Loucy (cell line): ENCODE measurements at regions not wholly inside any gene's neighbourhood (a gene's known extent, or its start where the extent isn't known, plus 50 kb on each side); places are given as distances from the start of the nearest gene placed in this dataset.

ENCODE experiments used
- H2AFZ ChIP-seq: fragments of 200-600 bp; sonication (generic); 2 replicates; pipeline ENCODE4 v1.6.0; 2016; ENCODE audit warnings: antibody characterized with exemption, mild to moderate bottlenecking, low read length, moderate library complexity
- H3F3A ChIP-seq: fragments of 200-600 bp; 2 replicates; pipeline ENCODE4 v1.6.0; 2016; ENCODE audit warnings: antibody characterized with exemption, low read depth, mild to moderate bottlenecking
- H3K27me3 ChIP-seq: fragments of 200-600 bp; sonication (generic); 2 replicates; pipeline ENCODE4 v1.6.1; 2014; ENCODE audit warnings: low read length, mild to moderate bottlenecking; ENCODE audit not compliant: insufficient read depth, poor library complexity, severe bottlenecking
- H3K36me3 ChIP-seq: fragments of 200-600 bp; sonication (generic); 2 replicates; pipeline ENCODE4 v1.6.1; 2016; ENCODE audit warnings: low read length; ENCODE audit not compliant: insufficient read depth
- H3K4me1 ChIP-seq: fragments of 200-600 bp; sonication (generic); 2 replicates; pipeline ENCODE4 v1.5.1; 2014; ENCODE audit warnings: low read length, mild to moderate bottlenecking; ENCODE audit not compliant: insufficient read depth, poor library complexity, severe bottlenecking
- H3K4me2 ChIP-seq: fragments of 200-600 bp; sonication (generic); 2 replicates; pipeline ENCODE4 v1.6.0; 2014; ENCODE audit warnings: antibody characterized with exemption, low read length, low read depth, mild to moderate bottlenecking; ENCODE audit not compliant: poor library complexity, severe bottlenecking
- H3K4me3 ChIP-seq: fragments of 200-600 bp; sonication (generic); 2 replicates; pipeline ENCODE4 v1.5.1; 2014; ENCODE audit warnings: low read length, mild to moderate bottlenecking, mixed read lengths; ENCODE audit not compliant: poor library complexity, severe bottlenecking
- H3K79me2 ChIP-seq: fragments of 200-600 bp; sonication (generic); 2 replicates; pipeline ENCODE4 v1.6.1; 2014; ENCODE audit warnings: low read length; ENCODE audit not compliant: insufficient read depth
- H3K9ac ChIP-seq: fragments of 200-600 bp; sonication (generic); 2 replicates; pipeline ENCODE4 v1.6.0; 2014; ENCODE audit warnings: mild to moderate bottlenecking, low read depth, low read length, moderate library complexity; ENCODE audit not compliant: poor library complexity, severe bottlenecking
- H3K9me2 ChIP-seq: fragments of 200-600 bp; sonication (generic); replicated peaks from 2 replicates; pipeline ENCODE4 v1.6.1; 2016; ENCODE audit warnings: low read depth, low read length, mixed read lengths
- H3K9me3 ChIP-seq: fragments of 200-600 bp; sonication (generic); 2 replicates; pipeline ENCODE4 v1.6.1; 2014; ENCODE audit warnings: mild to moderate bottlenecking, antibody characterized with exemption, low read length, low read depth; ENCODE audit not compliant: insufficient read depth
- H4K20me1 ChIP-seq: fragments of 200-600 bp; sonication (generic); 2 replicates; pipeline ENCODE4 v1.6.0; 2014; ENCODE audit warnings: antibody characterized with exemption, low read length, mild to moderate bottlenecking; ENCODE audit not compliant: insufficient read depth, poor library complexity, severe bottlenecking
- EZH2phosphoT487 ChIP-seq: fragments of 200-600 bp; IDR thresholded peaks from 2 replicates; pipeline ENCODE4 v1.6.1; 2018; ENCODE audit warnings: antibody characterized with exemption, mild to moderate bottlenecking, moderate library complexity, borderline replicate concordance
- TF ChIP-seq, protein P1 (sequence below): fragments of 200-600 bp; sonication (generic); conservative IDR thresholded peaks from 2 replicates; pipeline ENCODE4 v1.5.1; 2014; ENCODE audit warnings: mild to moderate bottlenecking, antibody characterized with exemption, low read length

DNA sequence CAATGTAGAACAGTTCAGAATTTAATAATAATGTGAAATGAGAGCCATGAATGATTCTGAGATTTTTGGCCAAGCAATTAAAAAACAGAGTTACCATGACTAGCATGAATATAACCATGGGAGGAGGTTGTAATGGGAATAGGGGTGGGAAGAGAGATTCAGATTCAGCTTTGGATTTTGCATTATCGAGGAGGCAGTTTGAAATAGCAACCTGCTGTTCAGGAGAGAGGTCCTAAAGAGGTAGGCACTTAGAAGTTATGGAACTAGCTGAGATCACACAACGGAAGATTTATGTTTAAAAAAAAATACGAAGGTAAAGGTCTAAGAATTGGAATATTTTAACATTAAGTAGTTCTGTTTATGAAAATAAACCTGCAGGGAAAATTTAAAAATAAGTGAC lies 124.4 kb upstream of the TECRL start:
- H3K4me1 ChIP-seq = no peaks in the 10 kb centered on the region
- no peaks in the 10 kb centered on the region for H3F3A ChIP-seq
- H3K9ac ChIP-seq = no peak overlapping the region
- H4K20me1 ChIP-seq = no peaks in the 10 kb centered on the region
- H3K4me3 ChIP-seq = no peak overlapping the region
- H3K4me2 ChIP-seq = no peak overlapping the region
- H3K27me3 ChIP-seq = no peaks in the 10 kb centered on the region
- no peaks in the 10 kb centered on the region for H3K79me2 ChIP-seq
- TF ChIP-seq EZH2phosphoT487 = no peak
- TF ChIP-seq, protein P1, sequence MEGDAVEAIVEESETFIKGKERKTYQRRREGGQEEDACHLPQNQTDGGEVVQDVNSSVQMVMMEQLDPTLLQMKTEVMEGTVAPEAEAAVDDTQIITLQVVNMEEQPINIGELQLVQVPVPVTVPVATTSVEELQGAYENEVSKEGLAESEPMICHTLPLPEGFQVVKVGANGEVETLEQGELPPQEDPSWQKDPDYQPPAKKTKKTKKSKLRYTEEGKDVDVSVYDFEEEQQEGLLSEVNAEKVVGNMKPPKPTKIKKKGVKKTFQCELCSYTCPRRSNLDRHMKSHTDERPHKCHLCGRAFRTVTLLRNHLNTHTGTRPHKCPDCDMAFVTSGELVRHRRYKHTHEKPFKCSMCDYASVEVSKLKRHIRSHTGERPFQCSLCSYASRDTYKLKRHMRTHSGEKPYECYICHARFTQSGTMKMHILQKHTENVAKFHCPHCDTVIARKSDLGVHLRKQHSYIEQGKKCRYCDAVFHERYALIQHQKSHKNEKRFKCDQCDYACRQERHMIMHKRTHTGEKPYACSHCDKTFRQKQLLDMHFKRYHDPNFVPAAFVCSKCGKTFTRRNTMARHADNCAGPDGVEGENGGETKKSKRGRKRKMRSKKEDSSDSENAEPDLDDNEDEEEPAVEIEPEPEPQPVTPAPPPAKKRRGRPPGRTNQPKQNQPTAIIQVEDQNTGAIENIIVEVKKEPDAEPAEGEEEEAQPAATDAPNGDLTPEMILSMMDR = no peak
- H3K9me3 ChIP-seq = no peaks in the 10 kb centered on the region
- H3K36me3 ChIP-seq = no peaks in the 10 kb centered on the region
- H3K9me2 ChIP-seq = no peaks in the 10 kb centered on the region
- no peak overlapping the region for H2AFZ ChIP-seq

DNA sequence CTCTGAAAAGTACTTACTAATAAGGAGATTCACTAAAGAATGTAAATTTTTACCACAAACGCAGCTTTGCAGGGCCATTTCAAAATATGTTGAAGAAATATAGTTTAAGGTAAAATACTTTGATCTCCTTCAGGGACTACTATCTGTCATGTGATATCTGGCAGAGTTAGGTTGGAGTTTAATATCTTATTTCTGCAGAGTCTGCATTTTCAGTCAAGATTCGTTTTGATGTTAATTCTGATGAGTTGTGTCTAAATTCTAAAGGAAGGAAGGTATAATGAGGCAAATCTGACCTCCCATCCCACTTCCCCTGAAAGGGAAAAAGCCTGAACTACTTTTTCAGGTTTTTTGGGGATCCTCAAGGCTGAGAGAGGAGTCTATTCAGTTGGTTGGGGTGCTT lies 123.9 kb upstream of the TECRL start:
- H3K27me3 ChIP-seq = no peaks in the 10 kb centered on the region
- H3K36me3 ChIP-seq = no peaks in the 10 kb centered on the region
- no peaks in the 10 kb centered on the region for H4K20me1 ChIP-seq
- H3F3A ChIP-seq = no peaks in the 10 kb centered on the region
- H3K4me1 ChIP-seq = no peaks in the 10 kb centered on the region
- no peak overlapping the region for H3K9ac ChIP-seq
- H2AFZ ChIP-seq = no peak overlapping the region
- no peaks in the 10 kb centered on the region for H3K9me2 ChIP-seq
- no peaks in the 10 kb centered on the region for H3K9me3 ChIP-seq
- no peak overlapping the region for H3K4me3 ChIP-seq
- no peaks in the 10 kb centered on the region for H3K79me2 ChIP-seq
- TF ChIP-seq, protein P1 = no peak
- no peak for TF ChIP-seq EZH2phosphoT487
- no peak overlapping the region for H3K4me2 ChIP-seq

GRCh38 chr4:64520421-64520820 lies 111.2 kb upstream of the TECRL start:
- no peaks in the 10 kb centered on the region for H3K9me2 ChIP-seq
- H3K9ac ChIP-seq = no peak overlapping the region
- no peak overlapping the region for H2AFZ ChIP-seq
- no peak overlapping the region for H3K4me3 ChIP-seq
- no peaks in the 10 kb centered on the region for H3K9me3 ChIP-seq
- H3K4me1 ChIP-seq = no peaks in the 10 kb centered on the region
- no peaks in the 10 kb centered on the region for H3F3A ChIP-seq
- no peaks in the 10 kb centered on the region for H3K36me3 ChIP-seq
- H3K27me3 ChIP-seq = no peaks in the 10 kb centered on the region
- H3K4me2 ChIP-seq = no peak overlapping the region
- H4K20me1 ChIP-seq = no peaks in the 10 kb centered on the region
- H3K79me2 ChIP-seq = no peaks in the 10 kb centered on the region
- TF ChIP-seq EZH2phosphoT487 = no peak
- TF ChIP-seq, protein P1 = no peak
